ENCODE measurements at regions not wholly inside any gene's neighbourhood (a gene's known extent, or its start where the extent isn't known, plus 50 kb on each side); places are given as distances from the start of the nearest gene placed in this dataset.

GRCh38 chr11:28504555-28505110, 396.4 kb downstream of the METTL15 start:
- no peaks in the 10 kb centered on the region for H3K36me3 ChIP-seq

GRCh38 chr11:28495333-28495732, 387.1 kb downstream of the METTL15 start:
- Histone ChIP-seq H3K27ac (no peak overlapping the region), H3K9me3 (ENCODE audit: severe bottlenecking) (no peaks in the 10 kb centered on the region), H3K27me3 (ENCODE audit: insufficient read depth, low read depth, severe bottlenecking) (no peaks in the 10 kb centered on the region), H3K36me3 (no peaks in the 10 kb centered on the region), H3K4me3 (ENCODE audit: low read depth, low read length) (no peak overlapping the region)
- no peak for DNase-seq
- no peak for TF ChIP-seq CTCF (IDR thresholded peaks at IDR 0.05; ENCODE audit: low read depth, low read length)

More at GRCh38 chr11:28504555-28505110, 396.4 kb downstream of the METTL15 start:
- no peak overlapping the region for H3K4me3 ChIP-seq (ENCODE audit: low read depth, low read length)
- no peaks in the 10 kb centered on the region for H3K9me3 ChIP-seq (ENCODE audit: severe bottlenecking)
- no peaks in the 10 kb centered on the region for H3K27me3 ChIP-seq (ENCODE audit: insufficient read depth, low read depth, severe bottlenecking)
- no peak for TF ChIP-seq CTCF (IDR thresholded peaks at IDR 0.05; ENCODE audit: low read depth, low read length)
- DNase-seq, result no peak
- no peak overlapping the region for H3K27ac ChIP-seq

GRCh38 chr11:28491431-28491830, 383.2 kb downstream of the METTL15 start:
- DNase-seq, result no peak
- H3K27me3 ChIP-seq (ENCODE audit: insufficient read depth, low read depth, severe bottlenecking), result no peaks in the 10 kb centered on the region
- no peaks in the 10 kb centered on the region for H3K36me3 ChIP-seq
- no peak overlapping the region for H3K27ac ChIP-seq
- no peak overlapping the region for H3K4me3 ChIP-seq (ENCODE audit: low read depth, low read length)
- no peak for TF ChIP-seq CTCF (IDR thresholded peaks at IDR 0.05; ENCODE audit: low read depth, low read length)
- H3K9me3 ChIP-seq (ENCODE audit: severe bottlenecking), result no peaks in the 10 kb centered on the region

- no peaks in the 10 kb centered on the region for H3K9me3 ChIP-seq (ENCODE audit: severe bottlenecking)
- TF ChIP-seq CTCF (IDR thresholded peaks at IDR 0.05; ENCODE audit: low read depth, low read length), result no peak
- H3K36me3 ChIP-seq, result no peaks in the 10 kb centered on the region
- H3K4me3 ChIP-seq (ENCODE audit: low read depth, low read length), result no peak overlapping the region
- DNase-seq, result no peak
- H3K27me3 ChIP-seq (ENCODE audit: insufficient read depth, low read depth, severe bottlenecking), result no peaks in the 10 kb centered on the region
- no peak overlapping the region for H3K27ac ChIP-seq
Observed at GRCh38 chr11:28490773-28491382, 382.7 kb downstream of the METTL15 start.

GRCh38 chr11:28488336-28488735, 380.1 kb downstream of the METTL15 start:
- Histone ChIP-seq H3K9me3 (ENCODE audit: severe bottlenecking) (no peaks in the 10 kb centered on the region), H3K27me3 (ENCODE audit: insufficient read depth, low read depth, severe bottlenecking) (no peaks in the 10 kb centered on the region)

More at GRCh38 chr11:28488336-28488735, 380.1 kb downstream of the METTL15 start:
- H3K4me3 ChIP-seq (ENCODE audit: low read depth, low read length), result no peak overlapping the region
- H3K36me3 ChIP-seq, result no peaks in the 10 kb centered on the region
- no peak for DNase-seq
- no peak for TF ChIP-seq CTCF (IDR thresholded peaks at IDR 0.05; ENCODE audit: low read depth, low read length)
- H3K27ac ChIP-seq, result no peak overlapping the region
